GM23338 (cell line): ENCODE measurements at regions not wholly inside any gene's neighbourhood (a gene's known extent, or its start where the extent isn't known, plus 50 kb on each side); places are given as distances from the start of the nearest gene placed in this dataset.

Experiments
- CREB1 ChIP-seq: fragments of 250-450 bp; sonication (Bioruptor Pico); IDR thresholded peaks from 2 replicates; pipeline ENCODE4 v1.5.0; 2020; ENCODE audit warnings: low read depth, mild to moderate bottlenecking, moderate library complexity
- CTCF ChIP-seq, 2 experiments: fragments of 200-600 bp in 1 of 2; sonication (generic) in 1 of 2; conservative IDR thresholded peaks; 2 replicates each; pipeline versions ENCODE4 v1.5.1 to v1.6.1; 2016 to 2017; ENCODE audit warnings: antibody characterized with exemption in 2 of 2, low read depth in 2 of 2, mild to moderate bottlenecking in 2 of 2, moderate library complexity in 1 of 2
- EZH2 ChIP-seq: fragments of 200-600 bp; sonication (generic); IDR thresholded peaks from one replicate; pipeline ENCODE4 v1.8.0; 2017; ENCODE audit warnings: antibody characterized with exemption, mild to moderate bottlenecking, low read depth; ENCODE audit not compliant: unreplicated experiment
- EZH2phosphoT487 ChIP-seq: fragments of 200-600 bp; sonication (generic); IDR thresholded peaks from one replicate; pipeline ENCODE4 v1.8.1; 2018; ENCODE audit warnings: antibody characterized with exemption; ENCODE audit not compliant: unreplicated experiment
- JUNB ChIP-seq: IDR thresholded peaks from one replicate; pipeline ENCODE4 v1.6.1; 2016; ENCODE audit warnings: antibody characterized with exemption; ENCODE audit not compliant: unreplicated experiment
- NANOG ChIP-seq: IDR thresholded peaks from 2 replicates; pipeline ENCODE4 v1.6.1; 2016; ENCODE audit warnings: antibody characterized with exemption, borderline replicate concordance
- POLR2AphosphoS5 ChIP-seq: IDR thresholded peaks from 2 replicates; pipeline ENCODE4 v1.6.1; 2016; ENCODE audit warnings: antibody characterized with exemption, low read depth
- REST ChIP-seq: IDR thresholded peaks from one replicate; pipeline ENCODE4 v1.6.1; 2018; ENCODE audit warnings: antibody characterized with exemption; ENCODE audit not compliant: unreplicated experiment
- STAT1 ChIP-seq: IDR thresholded peaks from one replicate; pipeline ENCODE4 v1.6.1; 2016; ENCODE audit warnings: antibody characterized with exemption; ENCODE audit not compliant: unreplicated experiment

- TF ChIP-seq POLR2AphosphoS5 (no peak), CTCF (conservative IDR thresholded peaks at IDR 0.05; ENCODE audit: low read depth in 2 of 2) (no peak), EZH2 (no peak), JUNB (no peak), CREB1 (CRISPR knock-in tag) (no peak), EZH2phosphoT487 (no peak), REST (no peak), STAT1 (no peak), NANOG (no peak)
Measured at GRCh38 chr2:84338069-84338468, 121.0 kb downstream of the SUCLG1 start.
